ENCODE measurements at regions not wholly inside any gene's neighbourhood (a gene's known extent, or its start where the extent isn't known, plus 50 kb on each side); places are given as distances from the start of the nearest gene placed in this dataset.

GRCh38 chr12:24476310-24476709, 472.6 kb downstream of the BCAT1 start:
- TF ChIP-seq, protein P1, sequence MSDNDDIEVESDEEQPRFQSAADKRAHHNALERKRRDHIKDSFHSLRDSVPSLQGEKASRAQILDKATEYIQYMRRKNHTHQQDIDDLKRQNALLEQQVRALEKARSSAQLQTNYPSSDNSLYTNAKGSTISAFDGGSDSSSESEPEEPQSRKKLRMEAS (IDR thresholded peaks at IDR 0.05), result no peak
- TF ChIP-seq CBX2 (IDR thresholded peaks at IDR 0.05; ENCODE audit: borderline replicate concordance, low read depth) (no peak), CTCF (IDR thresholded peaks at IDR 0.05) (no peak)
